Keratinocyte (primary cell): ENCODE measurements at regions not wholly inside any gene's neighbourhood (a gene's known extent, or its start where the extent isn't known, plus 50 kb on each side); places are given as distances from the start of the nearest gene placed in this dataset.

Experiments used
- EZH2 ChIP-seq: IDR thresholded peaks from one replicate; pipeline ENCODE4 v1.6.1; 2012; ENCODE audit warnings: inconsistent platforms, mild to moderate bottlenecking, low read length, moderate library complexity
- TF ChIP-seq, protein P1 (sequence below), 3 experiments: IDR thresholded peaks in 1 of 3; conservative IDR thresholded peaks in 1 of 3; optimal IDR thresholded peaks in 1 of 3; 2 replicates in 2 of 3; 3 replicates in 1 of 3; pipeline versions ENCODE3 to v1.5.1; 2011; ENCODE audit warnings: low read length in 3 of 3, mild to moderate bottlenecking in 3 of 3, moderate library complexity in 2 of 3, control low read depth in 1 of 3, inconsistent platforms in 1 of 3; ENCODE audit not compliant: insufficient read depth in 2 of 3; ENCODE audit errors: extremely low read depth in 1 of 3

DNA sequence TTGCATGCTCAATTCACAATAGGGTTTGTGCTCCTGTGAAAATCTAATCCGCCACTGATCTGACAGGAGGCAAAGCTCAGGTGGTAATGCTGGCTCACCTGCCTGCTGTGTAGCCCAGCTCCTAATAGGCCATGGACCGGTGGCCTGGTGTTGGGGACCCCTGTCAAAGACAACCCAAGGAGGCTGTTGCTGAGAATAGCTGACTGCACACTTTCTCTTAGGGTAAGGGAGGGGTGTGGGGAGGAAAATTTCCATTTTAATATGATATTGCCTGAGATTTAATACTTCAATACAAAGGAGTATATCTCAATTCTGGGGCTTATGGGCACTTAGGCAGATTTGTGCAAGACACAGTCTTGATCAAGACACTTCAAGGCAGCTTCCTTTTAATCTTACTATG is 105.8 kb downstream of the ALDH8A1 start:
- TF ChIP-seq, protein P1, sequence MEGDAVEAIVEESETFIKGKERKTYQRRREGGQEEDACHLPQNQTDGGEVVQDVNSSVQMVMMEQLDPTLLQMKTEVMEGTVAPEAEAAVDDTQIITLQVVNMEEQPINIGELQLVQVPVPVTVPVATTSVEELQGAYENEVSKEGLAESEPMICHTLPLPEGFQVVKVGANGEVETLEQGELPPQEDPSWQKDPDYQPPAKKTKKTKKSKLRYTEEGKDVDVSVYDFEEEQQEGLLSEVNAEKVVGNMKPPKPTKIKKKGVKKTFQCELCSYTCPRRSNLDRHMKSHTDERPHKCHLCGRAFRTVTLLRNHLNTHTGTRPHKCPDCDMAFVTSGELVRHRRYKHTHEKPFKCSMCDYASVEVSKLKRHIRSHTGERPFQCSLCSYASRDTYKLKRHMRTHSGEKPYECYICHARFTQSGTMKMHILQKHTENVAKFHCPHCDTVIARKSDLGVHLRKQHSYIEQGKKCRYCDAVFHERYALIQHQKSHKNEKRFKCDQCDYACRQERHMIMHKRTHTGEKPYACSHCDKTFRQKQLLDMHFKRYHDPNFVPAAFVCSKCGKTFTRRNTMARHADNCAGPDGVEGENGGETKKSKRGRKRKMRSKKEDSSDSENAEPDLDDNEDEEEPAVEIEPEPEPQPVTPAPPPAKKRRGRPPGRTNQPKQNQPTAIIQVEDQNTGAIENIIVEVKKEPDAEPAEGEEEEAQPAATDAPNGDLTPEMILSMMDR (optimal IDR thresholded peaks at IDR 0.05 in 1 of 3, IDR thresholded peaks at IDR 0.05 in 1 of 3, conservative IDR thresholded peaks at IDR 0.05 in 1 of 3; ENCODE audit: extremely low read depth in 1 of 3, insufficient read depth in 2 of 3, low read length in 3 of 3): no peak
- no peak for TF ChIP-seq EZH2
